ENCODE measurements at regions not wholly inside any gene's neighbourhood (a gene's known extent, or its start where the extent isn't known, plus 50 kb on each side); places are given as distances from the start of the nearest gene placed in this dataset.

DNA sequence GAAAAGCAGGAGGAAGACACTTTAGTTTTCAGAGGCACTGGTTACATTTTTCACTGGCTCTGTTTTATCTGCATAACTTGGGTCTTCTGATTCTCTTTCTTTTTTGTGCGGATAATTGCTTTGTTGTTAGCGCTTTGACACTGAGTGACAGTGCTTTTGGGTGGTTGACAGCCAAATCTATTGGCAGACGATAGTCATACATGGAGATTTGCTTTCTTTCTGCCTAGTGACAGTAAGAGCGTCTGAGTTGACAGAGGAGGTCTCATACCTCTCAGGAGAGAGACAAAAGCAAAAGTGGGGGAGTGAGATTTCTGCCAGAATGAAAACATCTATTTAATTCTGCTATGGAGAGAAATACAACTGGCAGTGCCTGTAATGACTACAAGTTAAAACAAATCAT is 2278.0 kb upstream of the WWC1 start:
- TF ChIP-seq, protein P1, sequence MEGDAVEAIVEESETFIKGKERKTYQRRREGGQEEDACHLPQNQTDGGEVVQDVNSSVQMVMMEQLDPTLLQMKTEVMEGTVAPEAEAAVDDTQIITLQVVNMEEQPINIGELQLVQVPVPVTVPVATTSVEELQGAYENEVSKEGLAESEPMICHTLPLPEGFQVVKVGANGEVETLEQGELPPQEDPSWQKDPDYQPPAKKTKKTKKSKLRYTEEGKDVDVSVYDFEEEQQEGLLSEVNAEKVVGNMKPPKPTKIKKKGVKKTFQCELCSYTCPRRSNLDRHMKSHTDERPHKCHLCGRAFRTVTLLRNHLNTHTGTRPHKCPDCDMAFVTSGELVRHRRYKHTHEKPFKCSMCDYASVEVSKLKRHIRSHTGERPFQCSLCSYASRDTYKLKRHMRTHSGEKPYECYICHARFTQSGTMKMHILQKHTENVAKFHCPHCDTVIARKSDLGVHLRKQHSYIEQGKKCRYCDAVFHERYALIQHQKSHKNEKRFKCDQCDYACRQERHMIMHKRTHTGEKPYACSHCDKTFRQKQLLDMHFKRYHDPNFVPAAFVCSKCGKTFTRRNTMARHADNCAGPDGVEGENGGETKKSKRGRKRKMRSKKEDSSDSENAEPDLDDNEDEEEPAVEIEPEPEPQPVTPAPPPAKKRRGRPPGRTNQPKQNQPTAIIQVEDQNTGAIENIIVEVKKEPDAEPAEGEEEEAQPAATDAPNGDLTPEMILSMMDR (IDR thresholded peaks at IDR 0.05) = no peak
- H3K4me1 ChIP-seq = no peaks in the 10 kb centered on the region
- intact Hi-C loops (cut with DNase I) = no loop called here
- no peak overlapping the region for H3K27ac ChIP-seq
- H3K27me3 ChIP-seq = no peaks in the 10 kb centered on the region
- DNase-seq = no peak
- no peaks in the 10 kb centered on the region for H3K36me3 ChIP-seq
- ATAC-seq = no peak
- no peaks in the 10 kb centered on the region for H3K9me3 ChIP-seq
- H3K4me3 ChIP-seq = no peak overlapping the region

GRCh38 chr5:166014256-166014655 is 2277.2 kb upstream of the WWC1 start:
- Histone ChIP-seq H3K9me3 (no peaks in the 10 kb centered on the region), H3K27ac (no peak overlapping the region), H3K36me3 (no peaks in the 10 kb centered on the region), H3K27me3 (no peaks in the 10 kb centered on the region), H3K4me3 (no peak overlapping the region), H3K4me1 (no peaks in the 10 kb centered on the region)
- TF ChIP-seq, protein P1 (IDR thresholded peaks at IDR 0.05) = no peak
- intact Hi-C loops (cut with DNase I) = no loop called here
- ATAC-seq (no peak), DNase-seq (no peak)

GRCh38 chr5:166018716-166019115 is 2272.7 kb upstream of the WWC1 start:
- Histone ChIP-seq H3K27ac (no peak overlapping the region), H3K4me3 (no peak overlapping the region), H3K27me3 (no peaks in the 10 kb centered on the region), H3K4me1 (no peaks in the 10 kb centered on the region), H3K9me3 (no peaks in the 10 kb centered on the region), H3K36me3 (no peaks in the 10 kb centered on the region)
- ATAC-seq = no peak
- no peak for DNase-seq
- TF ChIP-seq, protein P1 (IDR thresholded peaks at IDR 0.05) = no peak
- intact Hi-C loops (cut with DNase I) = no loop called here

DNA sequence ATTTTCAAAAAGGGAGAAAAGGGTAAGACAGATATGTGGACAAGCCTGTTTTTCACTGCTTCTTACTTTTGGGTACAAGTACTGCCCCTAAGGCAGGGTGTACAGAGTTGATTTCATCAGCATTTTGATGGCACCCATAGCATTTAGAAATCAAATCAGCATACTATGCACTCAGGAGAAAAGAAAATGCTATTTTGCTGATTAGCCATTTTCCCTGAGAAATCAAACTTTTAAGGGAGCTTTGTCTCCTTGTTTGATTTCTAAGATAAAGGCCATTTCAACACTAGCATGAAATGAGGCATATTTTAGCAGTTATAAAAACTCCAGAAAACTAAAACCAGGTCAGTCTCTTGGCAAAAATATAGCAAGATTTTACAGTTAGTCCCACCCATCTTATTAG is 2269.4 kb upstream of the WWC1 start:
- H3K36me3 ChIP-seq = no peaks in the 10 kb centered on the region
- ATAC-seq (no peak), DNase-seq (no peak)
- no peaks in the 10 kb centered on the region for H3K9me3 ChIP-seq
- no peaks in the 10 kb centered on the region for H3K4me1 ChIP-seq
- no peaks in the 10 kb centered on the region for H3K27me3 ChIP-seq
- no peak overlapping the region for H3K27ac ChIP-seq
- TF ChIP-seq, protein P1 (IDR thresholded peaks at IDR 0.05) = no peak
- intact Hi-C loops (cut with DNase I) = no loop called here
- H3K4me3 ChIP-seq = no peak overlapping the region

- no peaks in the 10 kb centered on the region for H3K27me3 ChIP-seq
- no peak for ATAC-seq
- intact Hi-C loops (cut with DNase I) = no loop called here
These were observed 2266.5 kb upstream of the WWC1 start for GRCh38 chr5:166024970-166025369.

GRCh38 chr5:166027582-166027981 is 2263.9 kb upstream of the WWC1 start:
- no peak for DNase-seq
- H3K4me1 ChIP-seq = no peaks in the 10 kb centered on the region
- H3K27me3 ChIP-seq = no peaks in the 10 kb centered on the region
- H3K27ac ChIP-seq = no peak overlapping the region
- no peak overlapping the region for H3K4me3 ChIP-seq
- TF ChIP-seq, protein P1 (IDR thresholded peaks at IDR 0.05) = no peak
- no peaks in the 10 kb centered on the region for H3K36me3 ChIP-seq
- ATAC-seq = no peak
- H3K9me3 ChIP-seq = no peaks in the 10 kb centered on the region
- intact Hi-C loops (cut with DNase I) = no loop called here

More at GRCh38 chr5:166024970-166025369, 2266.5 kb upstream of the WWC1 start:
- no peak for DNase-seq
- H3K4me3 ChIP-seq = no peak overlapping the region
- no peak overlapping the region for H3K27ac ChIP-seq
- no peaks in the 10 kb centered on the region for H3K4me1 ChIP-seq
- H3K36me3 ChIP-seq = no peaks in the 10 kb centered on the region
- TF ChIP-seq, protein P1 (IDR thresholded peaks at IDR 0.05) = no peak
- H3K9me3 ChIP-seq = no peaks in the 10 kb centered on the region

Data from upper lobe of right lung (tissue), 1 donor.